ENCODE measurements at regions not wholly inside any gene's neighbourhood (a gene's known extent, or its start where the extent isn't known, plus 50 kb on each side); places are given as distances from the start of the nearest gene placed in this dataset.
A peak's percentile ranks its signal among the peaks of the same experiment; 100 is the strongest.

GRCh38 chr16:66273053-66273452, 93.4 kb upstream of the CDH5 start:
- peaks cover 20% of the 10 kb centered on the region for H3K4me1 ChIP-seq (ENCODE audit: control insufficient read depth, insufficient read depth, low read length)
- H3K9ac ChIP-seq (ENCODE audit: low read depth, low read length), result no peak overlapping the region
- no peak overlapping the region for H3K27ac ChIP-seq (ENCODE audit: low read depth, low read length)
- no peak overlapping the region for H3K4me3 ChIP-seq (ENCODE audit: low read depth, low read length)
- H3K9me3 ChIP-seq (ENCODE audit: control insufficient read depth, insufficient read depth, low read length), result no peaks in the 10 kb centered on the region
- H3K36me3 ChIP-seq (ENCODE audit: control insufficient read depth, insufficient read depth, low read length), result no peaks in the 10 kb centered on the region
- H3K27me3 ChIP-seq (ENCODE audit: control insufficient read depth, insufficient read depth, low read length), result peaks cover 17% of the 10 kb centered on the region

- H3K4me1 ChIP-seq (ENCODE audit: control insufficient read depth, insufficient read depth, low read length), result peaks cover 19% of the 10 kb centered on the region
- H3K27me3 ChIP-seq (ENCODE audit: control insufficient read depth, insufficient read depth, low read length), result peaks cover 17% of the 10 kb centered on the region
- no peaks in the 10 kb centered on the region for H3K9me3 ChIP-seq (ENCODE audit: control insufficient read depth, insufficient read depth, low read length)
Observed at GRCh38 chr16:66272461-66272860, 94.0 kb upstream of the CDH5 start.

GRCh38 chr16:66271074-66272060, 95.1 kb upstream of the CDH5 start:
- no peaks in the 10 kb centered on the region for H3K36me3 ChIP-seq (ENCODE audit: control insufficient read depth, insufficient read depth, low read length)
- peaks cover 8% of the 10 kb centered on the region; the same call in 1 of the 2 replicates for H3K4me1 ChIP-seq (ENCODE audit: control insufficient read depth, insufficient read depth, low read length)
- H3K27me3 ChIP-seq (ENCODE audit: control insufficient read depth, insufficient read depth, low read length), result peaks cover 17% of the 10 kb centered on the region
- no peak overlapping the region for H3K9ac ChIP-seq (ENCODE audit: low read depth, low read length)
- no peak overlapping the region for H3K27ac ChIP-seq (ENCODE audit: low read depth, low read length)
- H3K9me3 ChIP-seq (ENCODE audit: control insufficient read depth, insufficient read depth, low read length), result no peaks in the 10 kb centered on the region
- 0 out of 2 replicates have a peak overlapping the region, but pooled peaks have one; percentile 55 for H3K4me3 ChIP-seq (ENCODE audit: low read depth, low read length)

More at GRCh38 chr16:66272461-66272860, 94.0 kb upstream of the CDH5 start:
- H3K4me3 ChIP-seq (ENCODE audit: low read depth, low read length), result no peak overlapping the region
- no peaks in the 10 kb centered on the region for H3K36me3 ChIP-seq (ENCODE audit: control insufficient read depth, insufficient read depth, low read length)
- H3K27ac ChIP-seq (ENCODE audit: low read depth, low read length), result no peak overlapping the region
- no peak overlapping the region for H3K9ac ChIP-seq (ENCODE audit: low read depth, low read length)

- Histone ChIP-seq H3K4me1 (ENCODE audit: control insufficient read depth, insufficient read depth, low read length) (peaks cover 3% of the 10 kb centered on the region; the same call in 1 of the 2 replicates), H3K9ac (ENCODE audit: low read depth, low read length) (0 out of 2 replicates have a peak overlapping the region, but pooled peaks have one; percentile 28), H3K9me3 (ENCODE audit: control insufficient read depth, insufficient read depth, low read length) (no peaks in the 10 kb centered on the region), H3K4me3 (ENCODE audit: low read depth, low read length) (peak overlapping the region; percentile 55; the same call in 1 of the 2 replicates), H3K27me3 (ENCODE audit: control insufficient read depth, insufficient read depth, low read length) (peaks cover 17% of the 10 kb centered on the region), H3K27ac (ENCODE audit: low read depth, low read length) (no peak overlapping the region), H3K36me3 (ENCODE audit: control insufficient read depth, insufficient read depth, low read length) (no peaks in the 10 kb centered on the region)
Observed at GRCh38 chr16:66270333-66270927, 96.1 kb upstream of the CDH5 start.

- peak overlapping the region; percentile 55; the same call in 1 of the 2 replicates for H3K4me3 ChIP-seq (ENCODE audit: low read depth, low read length)
- no peaks in the 10 kb centered on the region for H3K36me3 ChIP-seq (ENCODE audit: control insufficient read depth, insufficient read depth, low read length)
- H3K27ac ChIP-seq (ENCODE audit: low read depth, low read length), result no peak overlapping the region
- H3K4me1 ChIP-seq (ENCODE audit: control insufficient read depth, insufficient read depth, low read length), result peaks cover 3% of the 10 kb centered on the region; the same call in 1 of the 2 replicates
- peaks cover 17% of the 10 kb centered on the region for H3K27me3 ChIP-seq (ENCODE audit: control insufficient read depth, insufficient read depth, low read length)
- H3K9ac ChIP-seq (ENCODE audit: low read depth, low read length), result 0 out of 2 replicates have a peak overlapping the region, but pooled peaks have one; percentile 28
- no peaks in the 10 kb centered on the region for H3K9me3 ChIP-seq (ENCODE audit: control insufficient read depth, insufficient read depth, low read length)
Observed at GRCh38 chr16:66269617-66270332, 96.7 kb upstream of the CDH5 start.

GRCh38 chr16:66267292-66268014, 99.0 kb upstream of the CDH5 start:
- H3K9me3 ChIP-seq (ENCODE audit: control insufficient read depth, insufficient read depth, low read length), result no peaks in the 10 kb centered on the region
- H3K27me3 ChIP-seq (ENCODE audit: control insufficient read depth, insufficient read depth, low read length), result peaks cover 17% of the 10 kb centered on the region
- H3K4me3 ChIP-seq (ENCODE audit: low read depth, low read length), result no peak overlapping the region
- H3K27ac ChIP-seq (ENCODE audit: low read depth, low read length), result no peak overlapping the region
- peaks cover 3% of the 10 kb centered on the region; the same call in 1 of the 2 replicates for H3K4me1 ChIP-seq (ENCODE audit: control insufficient read depth, insufficient read depth, low read length)
- H3K36me3 ChIP-seq (ENCODE audit: control insufficient read depth, insufficient read depth, low read length), result no peaks in the 10 kb centered on the region
- no peak overlapping the region for H3K9ac ChIP-seq (ENCODE audit: low read depth, low read length)

GRCh38 chr16:66266436-66267291, 99.8 kb upstream of the CDH5 start:
- Histone ChIP-seq H3K4me3 (ENCODE audit: low read depth, low read length) (no peak overlapping the region), H3K27ac (ENCODE audit: low read depth, low read length) (no peak overlapping the region)

GRCh38 chr16:66265556-66266141, 100.8 kb upstream of the CDH5 start:
- Histone ChIP-seq H3K4me1 (ENCODE audit: control insufficient read depth, insufficient read depth, low read length) (peaks cover under 1% of the 10 kb centered on the region; the same call in 1 of the 2 replicates), H3K27me3 (ENCODE audit: control insufficient read depth, insufficient read depth, low read length) (peaks cover 7% of the 10 kb centered on the region; the same call in 1 of the 2 replicates), H3K36me3 (ENCODE audit: control insufficient read depth, insufficient read depth, low read length) (no peaks in the 10 kb centered on the region), H3K4me3 (ENCODE audit: low read depth, low read length) (no peak overlapping the region), H3K9ac (ENCODE audit: low read depth, low read length) (no peak overlapping the region), H3K27ac (ENCODE audit: low read depth, low read length) (no peak overlapping the region), H3K9me3 (ENCODE audit: control insufficient read depth, insufficient read depth, low read length) (no peaks in the 10 kb centered on the region)

More at GRCh38 chr16:66266436-66267291, 99.8 kb upstream of the CDH5 start:
- Histone ChIP-seq H3K9ac (ENCODE audit: low read depth, low read length) (no peak overlapping the region), H3K27me3 (ENCODE audit: control insufficient read depth, insufficient read depth, low read length) (peaks cover 17% of the 10 kb centered on the region), H3K9me3 (ENCODE audit: control insufficient read depth, insufficient read depth, low read length) (no peaks in the 10 kb centered on the region), H3K36me3 (ENCODE audit: control insufficient read depth, insufficient read depth, low read length) (no peaks in the 10 kb centered on the region), H3K4me1 (ENCODE audit: control insufficient read depth, insufficient read depth, low read length) (peaks cover 3% of the 10 kb centered on the region; the same call in 1 of the 2 replicates)

- Histone ChIP-seq H3K4me1 (ENCODE audit: control insufficient read depth, insufficient read depth, low read length) (no peaks in the 10 kb centered on the region), H3K4me3 (ENCODE audit: low read depth, low read length) (no peak overlapping the region), H3K36me3 (ENCODE audit: control insufficient read depth, insufficient read depth, low read length) (no peaks in the 10 kb centered on the region), H3K9ac (ENCODE audit: low read depth, low read length) (no peak overlapping the region), H3K9me3 (ENCODE audit: control insufficient read depth, insufficient read depth, low read length) (no peaks in the 10 kb centered on the region), H3K27ac (ENCODE audit: low read depth, low read length) (no peak overlapping the region), H3K27me3 (ENCODE audit: control insufficient read depth, insufficient read depth, low read length) (peaks cover 4% of the 10 kb centered on the region; the same call in 1 of the 2 replicates)
Observed at GRCh38 chr16:66265048-66265415, 101.5 kb upstream of the CDH5 start.

Measured in HUES48 (cell line).